ENCODE measurements at regions not wholly inside any gene's neighbourhood (a gene's known extent, or its start where the extent isn't known, plus 50 kb on each side); places are given as distances from the start of the nearest gene placed in this dataset.

GRCh38 chr6:126767711-126768110 lies 350.8 kb upstream of the RSPO3 start:
- H3F3A ChIP-seq (ENCODE audit: low read depth): peaks cover 10% of the 10 kb centered on the region
- Mint-ChIP-seq H3K9me3 (no peaks in the 10 kb centered on the region), H3K36me3 (peaks cover 2% of the 10 kb centered on the region), H3K27ac (no peak overlapping the region), H3K27me3 (ENCODE audit: insufficient read depth, low read depth) (no peaks in the 10 kb centered on the region), H3K4me3 (no peak overlapping the region), H3K4me1 (peaks cover 48% of the 10 kb centered on the region)
- peaks cover 30% of the 10 kb centered on the region for H3K4me1 ChIP-seq
- no peak for TF ChIP-seq EZH2 (IDR thresholded peaks at IDR 0.05)
- no peak for TF ChIP-seq CTCF (IDR thresholded peaks at IDR 0.05)
- no peak for TF ChIP-seq EZH2phosphoT487 (IDR thresholded peaks at IDR 0.05)
- no peaks in the 10 kb centered on the region for H3K27me3 ChIP-seq
- H2AFZ ChIP-seq (replicated peaks): no peak overlapping the region
- H3K36me3 ChIP-seq: no peaks in the 10 kb centered on the region
- no peaks in the 10 kb centered on the region for H4K20me1 ChIP-seq (ENCODE audit: low read depth)
- no peak overlapping the region for H3K4me3 ChIP-seq
- H3K4me2 ChIP-seq: no peak overlapping the region
- no peak overlapping the region for H3K9ac ChIP-seq
- H3K9me3 ChIP-seq (ENCODE audit: low read depth): no peaks in the 10 kb centered on the region
- no peaks in the 10 kb centered on the region for H3K79me2 ChIP-seq (ENCODE audit: low read depth)
- no peak for DNase-seq (ENCODE audit: low spot score)
- no peak overlapping the region for H3K27ac ChIP-seq

GRCh38 chr6:126770176-126770575 lies 348.3 kb upstream of the RSPO3 start:
- H3K4me3 ChIP-seq: no peak overlapping the region
- Mint-ChIP-seq H3K27ac (no peak overlapping the region), H3K36me3 (no peaks in the 10 kb centered on the region), H3K27me3 (ENCODE audit: insufficient read depth, low read depth) (no peaks in the 10 kb centered on the region), H3K4me3 (no peak overlapping the region), H3K4me1 (peaks cover 59% of the 10 kb centered on the region), H3K9me3 (no peaks in the 10 kb centered on the region)
- no peak overlapping the region for H3K9ac ChIP-seq
- no peaks in the 10 kb centered on the region for H3K79me2 ChIP-seq (ENCODE audit: low read depth)
- no peak overlapping the region for H3K4me2 ChIP-seq
- no peaks in the 10 kb centered on the region for H3K36me3 ChIP-seq
- H3K27ac ChIP-seq: no peak overlapping the region
- DNase-seq (ENCODE audit: low spot score): no peak
- no peaks in the 10 kb centered on the region for H4K20me1 ChIP-seq (ENCODE audit: low read depth)
- H3K9me3 ChIP-seq (ENCODE audit: low read depth): no peaks in the 10 kb centered on the region
- peaks cover 10% of the 10 kb centered on the region for H3F3A ChIP-seq (ENCODE audit: low read depth)
- no peaks in the 10 kb centered on the region for H3K27me3 ChIP-seq
- TF ChIP-seq CTCF (IDR thresholded peaks at IDR 0.05) (no peak), EZH2 (IDR thresholded peaks at IDR 0.05) (no peak), EZH2phosphoT487 (IDR thresholded peaks at IDR 0.05) (no peak)
- H2AFZ ChIP-seq (replicated peaks): no peak overlapping the region
- peaks cover 53% of the 10 kb centered on the region for H3K4me1 ChIP-seq

GRCh38 chr6:126773112-126773805 lies 345.2 kb upstream of the RSPO3 start:
- peak overlapping the region; percentile 65 for H3K4me3 Mint-ChIP-seq
- Histone ChIP-seq H3K36me3 (no peaks in the 10 kb centered on the region), H3K4me1 (peaks cover 47% of the 10 kb centered on the region), H3K9ac (no peak overlapping the region), H3K27ac (no peak overlapping the region), H3F3A (ENCODE audit: low read depth) (peaks cover 10% of the 10 kb centered on the region), H3K79me2 (ENCODE audit: low read depth) (no peaks in the 10 kb centered on the region), H3K27me3 (no peaks in the 10 kb centered on the region), H4K20me1 (ENCODE audit: low read depth) (no peaks in the 10 kb centered on the region), H2AFZ (replicated peaks) (no peak overlapping the region), H3K4me3 (no peak overlapping the region), H3K4me2 (peak overlapping the region; percentile 2), H3K9me3 (ENCODE audit: low read depth) (no peaks in the 10 kb centered on the region)
- H3K27ac Mint-ChIP-seq: peak overlapping the region; percentile 96
- no peaks in the 10 kb centered on the region for H3K36me3 Mint-ChIP-seq
- H3K9me3 Mint-ChIP-seq: no peaks in the 10 kb centered on the region
- TF ChIP-seq CTCF (IDR thresholded peaks at IDR 0.05): no peak
- no peak for TF ChIP-seq EZH2phosphoT487 (IDR thresholded peaks at IDR 0.05)
- TF ChIP-seq EZH2 (IDR thresholded peaks at IDR 0.05): no peak
- no peaks in the 10 kb centered on the region for H3K27me3 Mint-ChIP-seq (ENCODE audit: insufficient read depth, low read depth)
- peak; percentile 44 for DNase-seq (ENCODE audit: low spot score)
- peaks cover 67% of the 10 kb centered on the region for H3K4me1 Mint-ChIP-seq

Data from neural progenitor cell (in vitro differentiated cells).